Occipital lobe (tissue), 1 donor: ENCODE measurements at regions not wholly inside any gene's neighbourhood (a gene's known extent, or its start where the extent isn't known, plus 50 kb on each side); places are given as distances from the start of the nearest gene placed in this dataset.

ENCODE experiments used
- DNase-seq: peaks from one replicate; lab custom pipeline; 2025; lab: John Stamatoyannopoulos, UW

DNA sequence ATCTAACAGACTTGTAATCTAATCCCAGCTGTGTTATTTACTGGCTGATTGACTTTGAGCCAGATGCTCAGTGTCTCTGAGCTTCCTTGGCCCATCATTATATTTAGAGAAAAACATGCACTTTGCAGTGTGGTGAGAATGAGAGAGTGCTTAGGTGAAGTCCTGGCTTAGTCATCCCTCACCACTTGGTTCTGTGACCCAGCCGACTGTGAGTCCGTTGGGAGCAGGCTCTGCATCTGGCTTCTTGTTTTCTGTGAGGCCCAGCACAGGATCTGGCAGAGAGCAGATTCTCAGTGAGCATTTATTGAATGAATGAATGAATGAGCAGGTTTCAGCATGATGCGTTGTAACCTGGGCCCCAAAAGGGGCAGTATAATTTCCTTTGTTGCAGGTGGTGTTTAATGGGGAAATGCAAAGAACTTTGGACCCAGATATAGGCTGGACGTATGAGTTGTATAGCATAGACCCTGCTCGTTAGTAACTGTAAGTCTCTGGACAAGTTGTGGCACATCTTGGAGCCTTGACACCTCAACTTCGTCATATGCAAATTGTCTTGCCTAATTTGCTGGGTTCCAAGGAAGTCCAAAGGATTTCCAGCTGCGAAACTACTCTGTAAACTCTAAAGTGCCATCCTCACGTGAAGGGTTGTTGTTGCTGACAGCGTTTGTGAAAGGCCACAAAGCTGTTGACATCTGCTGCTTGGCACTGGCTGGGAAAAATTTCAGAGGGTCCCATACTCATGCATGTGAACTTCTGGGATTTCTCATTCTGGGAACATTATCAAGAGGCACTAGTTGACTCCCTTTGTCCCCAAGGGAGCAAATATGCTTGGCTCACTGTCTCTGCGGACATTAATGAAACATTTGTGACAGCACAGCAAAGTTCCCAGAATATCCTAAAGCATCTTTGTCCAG lies 138.8 kb upstream of the USP24 start:
- DNase-seq, result no peak

- no peak for DNase-seq
These were observed 137.6 kb upstream of the USP24 start for GRCh38 chr1:55352811-55353180.

DNA sequence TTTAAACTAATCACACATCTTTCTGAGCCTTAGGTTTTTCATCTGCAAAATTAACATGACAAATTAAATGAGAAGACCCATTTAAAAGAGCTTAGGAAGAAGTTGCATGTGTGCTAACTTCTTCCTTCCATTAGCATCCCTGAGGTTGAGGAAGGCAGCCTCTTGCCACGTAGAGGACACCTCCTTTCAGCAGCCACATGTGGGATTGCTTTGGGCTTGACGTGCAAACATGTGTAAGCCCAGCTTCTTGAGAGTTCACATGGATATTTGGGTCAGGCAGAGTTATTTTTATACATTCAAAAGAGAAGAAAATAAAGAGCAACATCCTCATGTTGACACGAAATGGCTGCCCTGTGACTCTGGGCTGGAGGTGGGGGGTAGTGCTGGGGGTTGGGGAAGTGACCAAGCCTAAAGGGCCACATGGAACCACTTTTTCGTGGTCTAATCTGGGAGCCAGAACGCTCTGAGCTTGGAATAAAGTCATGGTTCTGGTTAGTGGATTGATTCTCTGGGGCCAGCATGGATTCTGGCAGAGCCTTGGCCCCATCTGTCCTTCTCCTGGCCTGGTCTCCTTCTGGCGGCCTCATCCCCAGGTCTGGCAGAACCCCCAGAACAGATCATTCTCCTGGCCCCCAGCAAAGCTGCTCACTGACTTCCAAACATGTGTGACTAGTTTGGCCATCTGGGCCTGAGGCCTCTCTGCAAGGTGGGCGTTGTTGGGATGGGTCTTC lies 137.1 kb upstream of the USP24 start:
- no peak for DNase-seq

DNA sequence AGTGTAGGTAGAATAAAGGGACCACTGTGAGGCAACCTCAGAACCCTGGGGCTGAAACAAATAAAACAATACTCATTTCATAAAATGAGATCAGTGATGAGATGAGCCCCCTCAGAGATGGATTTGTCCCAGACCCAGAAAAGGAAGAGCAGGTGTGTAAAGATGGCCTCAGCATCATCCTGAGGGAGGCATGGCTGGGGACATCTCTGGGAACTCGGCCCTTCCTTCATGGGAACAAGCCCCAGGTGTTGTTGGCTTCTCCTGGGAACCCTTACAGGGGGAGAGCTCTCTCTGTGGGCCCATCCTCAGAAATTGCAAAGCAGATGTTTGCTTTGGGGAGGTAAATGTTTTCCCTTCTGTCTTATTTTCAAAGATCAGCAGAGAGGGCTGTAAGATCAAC lies 133.2 kb upstream of the USP24 start:
- no peak for DNase-seq

DNA sequence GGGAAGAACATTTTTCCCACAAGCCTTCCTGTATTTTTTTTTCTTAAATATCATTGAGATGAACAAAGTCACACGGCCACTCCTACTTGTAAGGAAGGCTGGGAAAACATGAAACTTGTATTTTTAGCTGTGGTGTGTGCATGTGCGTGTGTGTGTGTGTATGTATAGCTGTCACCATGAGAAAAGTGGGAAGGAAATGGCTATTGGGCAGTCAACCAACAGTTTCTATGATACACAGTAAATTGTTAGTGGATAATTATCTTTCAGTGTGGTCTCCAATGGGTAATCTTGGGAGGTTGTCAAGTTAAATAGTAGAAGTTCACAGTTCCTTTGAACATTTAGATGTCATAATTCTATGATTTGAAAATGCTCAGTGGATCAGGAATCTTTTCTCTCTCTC lies 132.7 kb upstream of the USP24 start:
- DNase-seq, result no peak

DNA sequence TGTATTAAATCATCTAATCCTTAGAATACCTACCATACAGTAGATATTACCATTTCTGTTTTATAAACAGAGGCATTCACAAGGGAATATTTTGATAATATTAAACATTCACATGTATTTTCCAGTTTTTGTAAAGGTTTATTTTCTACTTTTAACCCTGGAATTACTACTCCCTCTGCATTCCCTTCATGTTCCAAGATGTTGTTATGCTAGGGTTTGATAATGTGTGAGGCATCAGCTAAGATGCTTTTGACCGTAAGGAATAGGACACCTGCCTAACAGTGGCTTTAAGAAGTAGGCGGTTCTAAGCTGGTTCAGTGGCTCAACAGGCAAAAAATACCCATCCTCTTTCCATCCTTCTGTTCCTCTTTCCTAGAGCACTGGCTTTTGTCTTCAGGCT lies 131.9 kb upstream of the USP24 start:
- no peak for DNase-seq

DNA sequence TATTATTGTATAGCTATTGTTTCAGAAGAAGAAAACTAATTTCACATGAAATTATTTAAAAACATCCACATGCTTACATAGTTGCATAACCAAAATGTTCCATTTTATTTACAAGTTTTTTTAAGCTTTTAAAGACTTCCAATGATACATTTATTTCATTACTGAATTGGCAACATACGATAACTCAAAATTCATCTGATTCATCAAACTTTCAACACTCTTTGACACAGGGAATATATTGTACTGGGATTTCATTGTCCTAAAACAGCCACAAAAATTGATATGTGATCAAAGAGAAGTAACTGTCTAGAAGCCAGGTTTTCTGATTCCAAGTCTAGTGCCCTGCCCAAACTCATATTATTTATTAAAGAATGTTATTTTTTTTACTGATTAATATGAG lies 131.4 kb upstream of the USP24 start:
- no peak for DNase-seq

GRCh38 chr1:55339681-55340080 lies 124.5 kb upstream of the USP24 start:
- DNase-seq, result no peak

DNA sequence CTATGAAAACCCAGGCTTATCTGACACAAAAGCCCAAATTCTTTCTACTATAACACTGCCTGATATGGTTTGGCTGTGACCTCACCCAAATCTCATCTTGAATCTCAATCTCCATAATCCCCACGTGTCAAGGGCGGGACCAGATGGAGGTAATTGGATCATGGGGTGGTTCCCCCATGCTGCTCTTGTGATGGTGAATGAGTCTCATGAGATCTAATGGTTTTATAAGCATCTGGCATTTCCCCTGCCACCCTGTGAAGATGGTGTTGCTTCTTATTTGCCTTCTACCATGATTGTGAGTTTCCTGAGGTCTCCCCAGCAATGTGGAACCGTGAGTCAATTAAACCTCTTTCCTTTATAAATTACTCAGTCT lies 123.3 kb upstream of the USP24 start:
- no peak for DNase-seq

DNA sequence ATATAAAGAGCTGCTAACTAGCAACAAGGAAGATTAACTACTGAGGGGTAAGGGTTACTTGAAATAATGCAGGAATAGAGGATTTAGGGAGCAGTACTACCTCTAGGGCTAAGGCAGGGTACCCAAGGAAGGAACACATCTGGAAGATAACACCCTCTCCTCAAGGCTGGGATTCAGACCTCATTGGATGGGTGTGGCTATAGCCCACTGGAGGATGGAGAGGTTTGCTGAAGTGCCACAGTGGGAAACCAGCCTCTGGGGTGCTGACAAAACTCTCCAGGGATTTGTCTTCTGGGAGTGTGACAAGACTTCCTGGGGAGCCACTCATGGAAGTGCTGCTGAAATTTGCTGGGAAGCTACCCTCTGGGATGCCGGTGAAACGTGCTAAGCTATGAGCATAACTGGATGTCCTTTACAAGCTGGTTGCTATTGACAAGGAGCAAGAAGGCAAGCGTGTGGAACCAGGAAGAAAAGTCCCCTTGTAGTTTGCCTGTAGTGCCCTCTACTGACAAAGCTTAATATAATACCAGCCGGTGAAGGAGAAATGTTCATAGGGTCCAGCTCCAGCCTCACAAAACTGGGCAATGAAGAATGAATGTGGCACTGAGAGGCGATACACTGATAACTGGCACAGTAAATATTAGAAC lies 122.8 kb upstream of the USP24 start:
- no peak for DNase-seq

- DNase-seq, result no peak
These were observed 119.6 kb upstream of the USP24 start for GRCh38 chr1:55334797-55335196.

- no peak for DNase-seq
These were observed 119.0 kb upstream of the USP24 start for GRCh38 chr1:55334160-55334559.

DNA sequence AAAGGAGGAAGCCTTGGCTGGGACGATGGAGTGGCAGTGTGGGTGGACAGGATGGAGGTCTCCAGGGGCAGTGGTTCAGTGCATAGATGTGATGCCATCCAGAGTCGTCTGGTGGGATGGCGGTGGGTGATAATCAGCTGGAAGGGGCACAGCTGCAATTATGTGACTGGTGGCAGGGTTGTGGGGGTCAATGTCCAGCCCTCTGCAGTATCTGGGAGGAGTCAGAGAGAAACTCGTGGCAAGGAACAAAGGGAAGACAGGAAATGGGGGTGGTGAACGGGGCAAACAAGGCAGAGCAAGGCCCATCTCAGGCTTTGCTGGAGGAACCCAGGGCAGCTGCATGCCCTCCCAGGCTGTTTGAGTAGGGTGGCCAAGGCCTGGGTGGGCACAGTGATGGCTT lies 118.3 kb upstream of the USP24 start:
- DNase-seq, result no peak

DNA sequence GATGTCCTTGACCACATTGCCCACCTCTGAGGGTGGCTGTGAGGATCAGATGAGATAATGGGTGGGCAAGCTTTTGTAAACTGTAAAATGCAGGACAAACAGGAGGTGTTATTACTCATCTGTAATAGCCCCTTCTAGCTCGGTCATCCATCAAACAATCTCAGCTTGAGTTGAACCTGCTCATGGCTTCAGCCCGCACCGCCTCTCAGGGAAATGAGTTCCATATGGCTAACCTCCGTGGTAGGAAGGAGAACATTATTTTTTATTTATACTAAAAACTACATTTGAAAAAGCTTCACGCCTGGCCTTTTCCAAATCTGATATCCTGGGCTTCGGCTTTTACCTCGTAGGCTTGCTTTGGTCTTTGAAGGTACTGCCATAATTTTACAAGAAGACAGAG lies 116.2 kb upstream of the USP24 start:
- DNase-seq, result no peak

- DNase-seq, result no peak
These were observed 114.8 kb upstream of the USP24 start for GRCh38 chr1:55329808-55330432.

- DNase-seq, result no peak
These were observed 113.9 kb upstream of the USP24 start for GRCh38 chr1:55329091-55329490.

GRCh38 chr1:55326496-55327243 lies 111.5 kb upstream of the USP24 start:
- no peak for DNase-seq

DNA sequence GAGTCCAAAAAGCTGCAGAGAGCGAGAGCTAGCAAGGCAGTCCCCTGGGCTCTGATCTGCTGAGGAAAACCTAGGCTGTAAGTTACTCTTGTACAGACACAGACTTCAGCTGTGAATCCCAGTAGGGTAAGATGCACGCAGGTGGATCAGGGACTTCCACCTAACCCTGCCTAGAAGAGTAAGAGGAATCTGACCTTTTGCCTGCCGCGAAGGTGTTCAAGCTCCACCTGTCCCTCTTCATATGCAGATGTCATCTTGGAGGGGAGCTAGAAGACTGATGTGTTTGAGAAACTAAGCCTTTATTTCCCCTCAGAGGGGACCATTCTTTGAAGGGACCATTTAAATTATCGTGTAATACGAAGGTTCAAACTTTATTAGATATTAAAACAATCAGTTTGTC lies 108.6 kb upstream of the USP24 start:
- DNase-seq, result no peak

GRCh38 chr1:55322842-55323241 lies 107.7 kb upstream of the USP24 start:
- DNase-seq, result no peak

DNA sequence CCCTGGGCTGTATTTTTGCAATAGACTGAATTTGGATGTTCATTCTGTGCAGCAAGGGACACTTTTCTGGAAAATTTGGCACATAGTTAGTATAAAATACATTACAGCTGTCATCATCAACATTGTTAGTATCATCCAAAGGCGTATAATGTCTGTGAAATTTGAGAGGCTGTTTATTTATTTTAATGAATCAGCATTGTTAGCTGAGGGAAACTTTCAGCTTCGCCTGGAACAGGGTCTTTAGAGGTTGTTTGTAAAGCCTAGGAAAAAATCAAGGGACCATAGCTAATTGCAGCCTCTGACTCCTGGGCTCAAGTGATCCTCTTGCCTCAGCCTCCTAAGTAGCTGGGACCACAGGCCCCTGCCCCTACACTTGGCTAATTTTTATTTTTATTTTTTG lies 106.8 kb upstream of the USP24 start:
- no peak for DNase-seq

DNA sequence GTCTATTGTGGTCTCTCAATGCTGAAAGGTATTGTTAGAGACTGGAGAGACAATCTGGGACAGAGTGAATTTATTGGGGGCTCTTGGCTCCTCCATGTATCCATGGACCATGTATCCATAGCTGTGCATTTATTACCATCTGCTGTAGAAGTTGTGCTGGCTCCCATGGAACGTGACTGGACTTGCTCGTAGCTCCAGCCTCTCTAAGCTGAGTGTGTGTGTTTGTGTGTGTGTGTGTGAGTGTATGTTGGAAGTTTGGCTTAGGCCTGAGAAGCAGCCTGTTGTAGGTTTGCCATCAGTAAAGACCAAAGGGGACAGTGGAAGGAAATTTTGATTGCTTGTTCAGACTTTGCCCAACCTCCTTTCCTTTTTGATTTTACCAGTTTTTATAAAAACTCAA lies 105.7 kb upstream of the USP24 start:
- no peak for DNase-seq
